Activated T-cell treated with anti-CD3 and anti-CD28 coated beads for 24 hours (primary cell): ENCODE measurements at regions not wholly inside any gene's neighbourhood (a gene's known extent, or its start where the extent isn't known, plus 50 kb on each side); places are given as distances from the start of the nearest gene placed in this dataset.

Experiments
- DNase-seq: peaks from one replicate; pipeline ENCODE4 v3.0.0-alpha.2; 2020; ENCODE audit warnings: low read depth

- no peak for DNase-seq
Observed at GRCh38 chr5:109531262-109531661, 121.5 kb upstream of the PJA2 start.

GRCh38 chr5:109529987-109530386 is 120.2 kb upstream of the PJA2 start:
- no peak for DNase-seq

- no peak for DNase-seq
Observed at GRCh38 chr5:109529520-109529919, 119.7 kb upstream of the PJA2 start.

GRCh38 chr5:109524555-109524954 is 114.8 kb upstream of the PJA2 start:
- DNase-seq = no peak

GRCh38 chr5:109524026-109524425 is 114.3 kb upstream of the PJA2 start:
- no peak for DNase-seq

GRCh38 chr5:109522404-109522803 is 112.6 kb upstream of the PJA2 start:
- no peak for DNase-seq

- DNase-seq = no peak
Observed at GRCh38 chr5:109519416-109519815, 109.6 kb upstream of the PJA2 start.

- DNase-seq = no peak
Observed at GRCh38 chr5:109516390-109516789, 106.6 kb upstream of the PJA2 start.

GRCh38 chr5:109511980-109512734 is 102.4 kb upstream of the PJA2 start:
- DNase-seq = no peak

- no peak for DNase-seq
Observed at GRCh38 chr5:109506556-109506955, 96.8 kb upstream of the PJA2 start.

- DNase-seq = no peak
Observed at GRCh38 chr5:109496112-109496511, 86.3 kb upstream of the PJA2 start.

- DNase-seq = no peak
Observed at GRCh38 chr5:109487753-109488420, 78.1 kb upstream of the PJA2 start.

GRCh38 chr5:109486200-109486804 is 76.5 kb upstream of the PJA2 start:
- DNase-seq = no peak

GRCh38 chr5:109485030-109485429 is 75.3 kb upstream of the PJA2 start:
- no peak for DNase-seq

- DNase-seq = no peak
Observed at GRCh38 chr5:109484597-109484996, 74.8 kb upstream of the PJA2 start.

GRCh38 chr5:109483395-109483971 is 73.7 kb upstream of the PJA2 start:
- DNase-seq = no peak

GRCh38 chr5:109482748-109483147 is 73.0 kb upstream of the PJA2 start:
- no peak for DNase-seq

- DNase-seq = no peak
Observed at GRCh38 chr5:109479260-109479860, 69.6 kb upstream of the PJA2 start.

GRCh38 chr5:109478830-109479229 is 69.1 kb upstream of the PJA2 start:
- DNase-seq = no peak

- DNase-seq = no peak
Observed at GRCh38 chr5:109476292-109476691, 66.5 kb upstream of the PJA2 start.

- DNase-seq = no peak
Observed at GRCh38 chr5:109469896-109470662, 60.3 kb upstream of the PJA2 start.
